ENCODE measurements at regions not wholly inside any gene's neighbourhood (a gene's known extent, or its start where the extent isn't known, plus 50 kb on each side); places are given as distances from the start of the nearest gene placed in this dataset.

DNA sequence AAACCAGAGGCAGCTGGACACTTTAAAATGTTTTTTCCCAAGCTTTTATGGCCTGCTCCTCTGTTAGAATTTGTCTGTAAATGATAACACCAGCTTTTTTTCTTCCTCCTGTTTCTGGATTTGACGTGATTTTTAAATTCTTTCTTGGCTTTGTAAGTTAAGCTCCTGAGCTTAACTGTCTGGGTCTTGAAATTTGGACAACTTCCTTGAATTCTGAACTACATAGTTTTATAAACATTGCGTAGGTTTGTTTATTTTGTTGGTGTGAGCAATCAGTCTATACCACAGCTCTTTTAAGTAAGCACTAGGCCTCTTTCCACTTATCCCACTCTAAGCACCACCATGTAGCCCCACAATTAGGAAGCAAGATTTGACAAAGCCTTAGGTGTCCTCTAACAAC is 144.4 kb upstream of the GUCY1A1 start:
- DNase-seq (ENCODE audit: low read depth in 2 of 2), result no peak

DNA sequence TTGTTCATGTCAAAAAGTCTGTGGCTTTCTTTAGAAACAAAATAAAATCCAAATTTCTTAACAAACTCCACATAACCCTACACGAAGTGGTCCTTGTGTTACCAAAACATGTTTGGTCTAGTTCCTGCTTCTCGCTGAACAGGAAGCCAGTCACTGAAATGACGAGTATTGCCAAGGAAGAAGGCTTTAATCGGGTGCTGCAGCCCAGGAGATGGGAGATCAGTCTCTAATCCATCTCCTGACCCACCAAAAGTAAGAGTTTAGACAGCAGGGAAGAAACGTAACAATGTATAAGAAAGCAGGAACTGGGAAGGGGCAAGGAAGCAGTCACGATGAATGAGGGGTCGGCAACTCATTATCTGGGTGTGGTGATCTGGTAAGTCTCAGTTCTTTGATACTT is 144.6 kb upstream of the MAP9 start:
- no peak for DNase-seq (ENCODE audit: low read depth in 2 of 2)

DNA sequence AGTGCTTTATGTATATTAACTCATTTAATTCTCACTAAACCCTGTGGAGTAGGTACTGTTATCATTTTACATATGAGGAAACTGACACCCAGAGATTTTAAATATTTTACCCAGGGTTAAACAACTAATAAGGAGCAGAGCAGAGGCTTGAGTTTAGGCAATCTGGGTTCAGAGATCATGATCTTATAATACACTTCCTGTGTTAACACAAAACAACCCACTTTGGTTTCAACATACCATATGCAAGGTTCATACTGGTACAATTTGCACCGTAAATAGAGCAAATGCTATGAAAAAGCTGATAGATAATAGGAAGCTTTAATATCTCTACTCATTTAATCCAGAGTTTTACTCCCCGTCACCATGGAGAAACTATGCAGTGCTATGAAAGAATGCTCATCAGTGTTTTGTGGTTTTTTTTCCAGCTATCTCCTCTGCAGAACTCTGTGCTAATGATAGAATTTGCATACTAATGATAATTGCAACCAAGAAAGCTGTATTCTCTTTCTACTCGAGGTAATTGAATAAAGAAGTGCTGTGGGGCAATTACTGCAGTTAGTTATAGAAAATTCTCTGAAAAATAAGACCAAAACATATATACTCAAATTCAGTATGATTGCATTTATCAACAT is 138.8 kb upstream of the MAP9 start:
- no peak for DNase-seq (ENCODE audit: low read depth in 2 of 2)

DNA sequence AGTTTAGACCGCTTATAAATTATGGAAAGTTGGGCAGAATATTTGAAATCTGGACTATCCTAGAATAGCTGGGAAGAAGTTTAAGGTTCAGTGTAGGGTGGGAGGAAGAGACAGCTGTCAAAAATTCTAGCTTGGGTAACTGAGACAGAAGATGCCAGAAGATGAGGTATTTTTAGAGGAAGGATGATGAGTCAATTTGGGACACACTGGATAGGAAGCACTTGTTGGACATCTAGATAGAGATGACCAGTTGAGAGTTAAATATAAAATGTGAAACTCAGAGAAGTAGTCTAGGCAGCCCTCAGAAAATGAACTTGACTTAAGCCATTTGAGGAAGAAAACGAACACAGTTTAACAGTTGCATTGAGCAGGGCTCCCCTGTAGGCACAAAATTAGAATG is 137.9 kb upstream of the MAP9 start:
- DNase-seq (ENCODE audit: low read depth in 2 of 2), result no peak

DNA sequence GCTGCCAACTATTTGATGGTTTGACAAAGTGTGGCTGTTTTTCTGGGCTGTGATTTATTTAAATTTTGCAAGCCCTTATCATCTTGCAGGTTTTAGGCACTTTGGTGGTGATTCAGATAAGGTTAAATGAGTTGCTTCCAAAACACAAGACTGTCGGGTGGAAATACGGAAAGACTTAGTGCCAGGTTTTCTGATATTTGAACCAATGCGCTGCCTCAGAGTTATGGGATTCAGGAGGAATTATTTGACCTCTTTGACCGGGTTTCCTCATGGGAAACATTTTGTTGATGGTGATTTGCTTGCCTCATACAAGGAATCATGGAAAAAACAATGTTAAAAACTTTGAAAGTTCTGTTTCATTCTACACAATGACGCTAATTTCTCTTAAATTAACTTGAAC is 136.1 kb upstream of the MAP9 start:
- peak; percentile 16 to 95 for DNase-seq (ENCODE audit: low read depth in 2 of 2)

DNA sequence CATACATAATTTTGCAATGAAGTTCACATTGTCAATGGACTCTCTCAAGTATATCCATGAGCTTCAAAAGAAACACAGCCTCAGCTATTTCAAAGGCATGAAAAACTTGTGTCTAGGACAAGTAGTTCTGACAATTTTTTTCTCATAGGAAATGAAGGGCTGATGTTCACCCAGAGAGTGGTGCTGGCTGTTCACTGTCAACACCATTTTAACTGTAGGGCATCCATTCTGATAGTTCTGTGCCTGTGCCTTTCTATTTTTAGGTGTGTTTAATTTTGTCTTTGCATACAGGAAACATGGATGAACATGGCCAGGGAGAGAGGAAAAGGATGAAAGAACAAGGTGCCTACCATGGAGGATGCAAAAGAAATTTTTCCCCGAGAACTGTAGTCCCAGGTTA is 135.3 kb upstream of the MAP9 start:
- DNase-seq (ENCODE audit: low read depth in 2 of 2), result no peak

DNA sequence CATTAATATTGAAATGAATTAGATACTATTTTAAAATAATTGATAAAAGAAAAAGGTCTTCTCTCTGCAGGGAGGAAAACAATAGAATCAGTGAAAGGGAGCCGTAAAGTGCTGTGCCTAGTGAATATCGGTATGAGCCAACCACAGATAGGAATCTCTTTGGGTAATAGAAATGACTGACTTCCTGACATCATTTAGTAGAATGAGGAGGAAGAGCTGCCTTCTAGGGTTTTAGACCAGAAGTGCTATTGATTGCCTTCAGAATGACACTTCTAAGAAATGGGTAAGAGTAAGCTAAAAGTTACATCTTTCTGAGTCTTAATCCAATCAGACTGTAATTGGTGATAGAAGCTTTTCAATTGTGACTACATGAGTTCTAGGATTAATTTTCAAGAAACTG is 134.0 kb upstream of the MAP9 start:
- no peak for DNase-seq (ENCODE audit: low read depth in 2 of 2)

DNA sequence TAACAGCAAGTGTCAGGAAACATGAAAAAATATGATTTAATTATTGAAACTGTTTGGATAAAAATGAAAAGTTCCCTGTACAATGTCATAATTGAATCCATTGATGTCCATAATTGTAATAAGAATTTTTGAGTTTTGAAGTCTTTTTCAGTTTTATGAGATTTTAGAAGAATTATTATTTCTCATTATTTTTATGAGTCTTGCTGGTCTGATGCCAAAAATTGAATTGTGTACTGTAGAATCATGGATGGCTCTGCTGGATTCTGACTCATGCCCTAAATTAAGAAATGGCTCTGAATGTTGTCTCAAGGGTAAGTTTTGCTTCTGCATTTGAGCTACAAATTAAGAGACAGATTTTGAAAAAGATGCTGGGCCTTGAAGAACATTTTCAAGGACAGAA is 132.8 kb upstream of the MAP9 start:
- no peak for DNase-seq (ENCODE audit: low read depth in 2 of 2)

DNA sequence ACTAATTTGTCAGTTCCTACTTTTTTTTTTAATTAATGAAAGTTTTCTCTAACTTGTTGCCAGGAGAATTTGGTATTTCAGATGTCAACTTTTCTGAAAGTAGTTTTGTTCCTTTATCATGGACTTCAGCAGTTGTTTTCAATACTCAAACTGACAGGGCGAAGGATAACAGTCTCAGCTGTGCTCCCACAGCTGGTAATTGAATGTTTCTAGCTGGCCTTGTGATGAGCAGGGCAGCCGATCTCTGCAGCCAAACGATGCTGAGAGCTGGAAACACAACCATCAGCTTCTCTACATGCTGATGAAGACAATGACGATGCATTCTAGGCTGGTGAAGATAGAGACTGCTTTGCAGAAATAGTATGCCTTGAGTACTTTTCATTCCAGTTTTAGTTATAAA is 130.0 kb upstream of the MAP9 start:
- DNase-seq (ENCODE audit: low read depth in 2 of 2), result no peak

DNA sequence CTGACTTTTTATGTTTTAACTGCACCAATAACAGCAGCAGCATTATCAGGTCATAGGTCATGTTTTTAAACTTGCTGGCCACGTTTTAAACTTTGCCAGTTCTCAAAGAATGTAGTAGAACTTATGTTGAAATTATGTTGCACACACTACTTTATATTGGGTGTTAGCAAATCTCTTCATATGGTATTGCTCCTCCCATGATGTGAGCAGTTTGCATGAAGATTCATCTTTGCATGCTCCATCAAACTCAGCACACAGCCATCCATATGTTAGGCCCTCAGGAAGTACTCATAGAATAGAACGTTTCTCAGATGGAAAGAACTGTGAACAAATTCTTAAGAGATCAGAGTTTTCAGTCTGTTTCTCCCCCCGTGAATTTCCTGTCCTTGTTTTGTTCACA is 128.6 kb upstream of the MAP9 start:
- no peak for DNase-seq (ENCODE audit: low read depth in 2 of 2)

DNA sequence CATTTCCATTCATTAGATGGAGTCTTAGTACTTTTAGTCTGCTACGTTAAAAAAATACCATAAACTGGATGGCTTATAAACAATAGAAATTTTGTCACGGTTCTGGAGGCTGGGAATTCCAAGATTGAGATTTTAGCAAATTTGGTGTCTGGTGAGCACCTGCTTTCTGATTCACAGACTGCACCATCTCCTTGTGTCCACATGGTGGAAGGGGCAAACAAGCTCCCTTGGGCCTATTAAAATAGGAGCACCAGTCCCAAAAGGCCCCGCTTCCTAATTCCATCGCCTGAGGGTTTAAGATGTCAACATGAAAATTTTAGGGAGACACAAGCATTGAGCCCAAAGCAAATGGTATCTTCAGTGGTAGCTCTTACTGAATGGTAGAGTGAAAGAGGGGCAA is 120.5 kb upstream of the MAP9 start:
- no peak for DNase-seq (ENCODE audit: low read depth in 2 of 2)

DNA sequence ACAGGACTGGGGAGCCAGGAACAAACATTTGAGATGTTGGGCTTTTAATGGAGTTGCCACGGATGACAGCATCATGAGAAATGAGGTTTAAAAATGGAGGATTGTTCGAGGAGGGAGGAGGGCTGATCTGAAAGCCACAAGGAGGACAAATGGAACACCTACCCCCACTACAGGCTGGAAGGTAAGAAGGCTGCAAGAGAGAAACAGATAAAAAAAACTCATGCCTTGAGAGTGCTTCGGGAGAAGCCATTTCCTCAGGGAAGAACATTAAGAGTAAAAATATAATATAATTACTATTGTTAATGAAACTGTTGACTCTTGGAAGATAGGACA is 119.5 kb upstream of the MAP9 start:
- no peak for DNase-seq (ENCODE audit: low read depth in 2 of 2)

DNA sequence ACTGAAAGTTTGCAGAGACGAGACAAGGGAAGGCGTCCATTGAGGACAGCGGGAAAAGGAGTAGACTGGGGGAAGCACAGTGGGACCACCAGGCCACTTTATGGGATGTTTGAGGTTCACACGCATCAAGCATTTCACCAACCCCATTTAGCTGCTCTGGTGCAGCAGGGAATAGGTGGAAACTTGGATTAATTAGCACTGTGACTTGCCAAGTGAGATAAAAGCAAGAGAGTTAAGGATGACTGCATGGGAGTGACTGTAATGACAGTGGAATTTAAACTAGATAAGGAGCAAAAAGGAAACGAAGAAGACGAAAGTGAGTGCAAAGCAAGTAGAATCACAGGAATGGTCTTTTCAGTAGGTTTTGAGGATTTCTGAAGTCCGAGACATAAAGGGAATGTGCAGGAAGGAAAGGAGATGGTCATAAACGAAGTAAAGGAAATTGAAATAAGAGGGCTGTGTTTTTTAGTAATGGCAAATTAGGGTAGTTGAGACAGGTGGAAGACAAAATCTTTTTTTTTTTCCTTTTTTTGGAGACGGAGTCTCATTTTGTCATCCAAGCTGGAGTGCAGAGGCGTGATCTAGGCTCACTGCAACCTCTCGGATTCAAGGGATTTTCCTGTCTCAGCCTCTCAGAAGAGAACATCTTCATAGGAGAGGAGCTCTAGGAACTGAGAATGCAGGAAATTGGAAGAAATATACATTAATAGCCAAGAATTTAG is 119.0 kb upstream of the MAP9 start:
- DNase-seq (ENCODE audit: low read depth in 2 of 2), result no peak

DNA sequence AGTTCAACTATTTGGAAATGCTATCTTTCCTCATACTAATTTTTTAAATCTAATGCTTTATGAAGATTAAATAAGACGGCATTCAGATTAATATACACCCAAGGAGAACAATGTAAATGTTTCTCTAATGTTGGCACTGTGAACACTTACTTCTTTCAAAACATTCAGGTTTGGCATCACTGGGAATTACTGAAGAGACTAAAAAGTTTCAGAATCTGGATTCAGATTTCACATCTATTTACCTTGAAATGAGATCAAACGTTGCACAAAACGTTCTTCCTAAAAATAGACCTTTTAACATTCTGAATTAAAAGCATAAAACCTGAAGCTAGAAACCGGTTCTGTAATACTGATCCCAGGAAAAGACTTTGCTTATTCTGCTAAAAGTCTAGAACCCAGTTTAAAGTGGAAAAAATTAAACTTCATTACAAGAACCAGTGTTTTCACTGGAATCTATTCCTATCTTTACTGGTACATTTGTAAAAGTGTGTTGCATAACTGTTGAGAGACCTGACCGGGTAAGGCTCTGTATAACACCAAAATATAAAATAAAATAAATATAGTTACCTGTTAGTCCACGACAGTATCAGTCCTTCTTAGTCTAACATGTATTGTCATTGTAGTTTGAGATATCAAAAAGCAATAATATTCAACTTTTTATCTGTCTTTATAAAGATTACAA is 117.4 kb upstream of the MAP9 start:
- no peak for DNase-seq (ENCODE audit: low read depth in 2 of 2)

DNA sequence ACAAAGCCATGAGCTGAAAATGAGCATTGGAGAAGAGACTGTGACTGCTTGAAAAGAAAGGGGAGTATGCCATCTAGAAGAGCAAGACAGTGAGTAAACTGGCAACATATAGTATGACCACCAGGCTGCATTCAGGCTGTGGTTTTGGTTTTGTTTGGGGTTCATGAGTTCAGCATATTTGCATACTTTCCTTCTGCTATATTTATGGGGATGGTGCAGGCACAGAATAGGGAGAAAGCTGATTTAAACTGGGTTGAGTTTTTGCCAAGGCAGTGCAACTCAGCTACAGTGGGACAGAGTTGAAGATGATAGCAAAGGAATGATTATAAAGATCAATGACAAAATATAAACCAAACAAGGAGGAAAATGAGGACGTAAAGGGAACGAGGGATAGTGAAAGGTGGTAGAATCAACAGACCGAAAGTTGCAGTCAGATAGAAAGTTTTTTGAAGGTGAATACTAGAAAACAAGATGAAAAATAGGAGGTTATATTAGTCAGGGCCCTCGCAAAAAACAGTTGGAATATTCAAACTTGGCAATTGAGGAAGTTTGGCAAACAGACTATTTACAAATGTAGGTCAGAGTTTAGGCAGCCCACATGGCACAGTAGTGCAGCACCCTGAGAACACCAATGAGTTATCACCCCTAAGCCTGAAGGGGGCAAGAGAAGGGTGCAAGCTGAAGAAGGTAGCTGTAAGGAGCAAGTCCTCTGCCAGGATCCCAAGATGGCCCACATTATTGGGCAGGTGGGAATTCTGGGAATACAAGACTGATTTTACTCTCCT is 114.8 kb upstream of the MAP9 start:
- DNase-seq (ENCODE audit: low read depth in 2 of 2), result no peak

DNA sequence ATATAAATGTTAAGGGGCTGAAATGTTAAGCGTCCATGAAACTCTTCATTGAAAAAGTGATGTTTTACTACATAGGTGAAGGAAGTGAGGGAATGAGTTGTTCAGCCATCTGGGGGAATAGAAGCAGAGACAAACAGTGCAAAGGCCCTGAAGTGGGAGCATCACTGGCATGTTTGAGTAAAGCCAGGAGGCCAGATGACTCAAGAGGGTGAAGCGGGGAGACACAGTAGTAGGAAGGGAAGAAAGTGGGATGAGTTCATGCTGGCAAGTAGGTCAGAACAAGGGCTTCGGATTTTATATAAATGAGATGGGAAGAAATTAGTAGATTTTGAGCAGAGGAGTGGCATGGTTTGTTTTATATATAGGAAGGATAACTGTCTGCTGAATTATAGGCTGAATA is 112.5 kb upstream of the MAP9 start:
- no peak for DNase-seq (ENCODE audit: low read depth in 2 of 2)

DNA sequence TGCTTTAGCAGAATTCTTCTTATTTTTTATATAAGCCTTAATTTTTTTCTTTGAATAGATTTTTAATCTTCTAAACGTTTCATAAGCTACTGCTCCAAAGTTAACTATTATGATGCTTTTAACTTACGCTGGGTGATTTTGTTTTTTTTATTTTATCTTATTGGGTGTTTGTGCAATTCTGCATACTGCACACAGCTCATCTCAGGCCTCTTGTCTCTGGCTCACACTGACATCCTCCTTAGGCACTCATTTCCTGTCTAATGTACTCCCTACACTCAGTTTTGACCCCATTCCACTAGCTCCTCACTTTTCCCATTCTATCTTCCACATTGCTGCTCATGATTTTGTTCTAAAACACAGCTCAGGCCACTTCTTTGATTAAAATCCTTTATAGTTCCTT is 111.9 kb upstream of the MAP9 start:
- no peak for DNase-seq (ENCODE audit: low read depth in 2 of 2)

DNA sequence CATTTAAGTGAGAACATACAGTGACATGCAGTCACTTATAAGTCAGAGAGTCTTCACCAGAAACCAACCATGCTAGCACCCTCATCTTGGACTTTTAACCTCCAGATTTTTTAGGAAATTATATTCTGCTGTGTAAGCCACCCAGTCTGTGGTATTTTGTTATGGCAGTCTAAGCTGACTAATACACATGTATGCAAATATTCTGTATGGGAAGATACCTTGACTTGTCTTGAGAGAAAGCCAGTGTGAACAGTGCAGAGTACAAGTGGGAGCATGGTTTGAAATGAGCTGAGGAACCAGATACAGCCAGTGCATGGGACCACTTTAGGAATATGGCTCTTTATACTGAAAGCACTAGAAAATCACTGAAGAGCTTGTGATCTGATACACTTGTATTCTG is 110.4 kb upstream of the MAP9 start:
- DNase-seq (ENCODE audit: low read depth in 2 of 2), result no peak

DNA sequence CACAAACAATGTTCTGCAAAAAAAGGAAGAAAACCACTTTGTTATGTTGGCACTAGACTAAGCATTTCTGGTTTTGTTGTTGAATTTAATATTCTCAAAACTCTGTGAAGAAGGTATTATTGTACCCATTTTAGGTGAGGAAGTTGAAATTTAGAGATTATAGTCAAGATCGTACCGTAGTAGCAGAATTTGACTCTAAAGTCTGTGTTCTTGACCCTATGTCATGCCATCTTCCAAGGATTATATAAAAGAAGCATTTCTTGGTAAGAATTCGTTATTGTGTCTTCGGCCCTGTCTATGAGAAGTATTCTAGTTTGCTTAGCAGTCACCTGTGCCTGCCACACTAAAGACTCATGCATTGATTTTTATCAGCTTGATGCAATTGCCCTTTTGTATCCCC is 104.4 kb upstream of the MAP9 start:
- DNase-seq (ENCODE audit: low read depth in 2 of 2), result no peak

DNA sequence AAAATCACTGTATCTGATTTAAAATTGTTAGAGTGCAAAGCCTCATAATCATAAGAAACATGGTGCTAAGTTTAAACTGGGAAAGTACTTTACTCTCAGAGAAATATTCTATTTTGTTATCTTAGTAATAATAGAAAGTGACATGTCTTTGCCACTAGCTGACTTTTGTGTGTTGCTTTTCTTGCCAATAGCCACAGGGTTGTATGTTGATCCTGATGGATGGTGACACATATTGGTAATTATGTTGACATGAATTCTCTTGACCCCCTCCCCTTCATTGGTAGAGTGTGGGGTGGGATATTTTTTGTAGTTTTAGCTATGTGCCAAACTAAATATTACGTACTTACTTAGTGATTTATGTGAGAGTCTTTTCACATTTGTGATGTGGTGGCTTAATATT is 103.1 kb upstream of the MAP9 start:
- no peak for DNase-seq (ENCODE audit: low read depth in 2 of 2)

DNA sequence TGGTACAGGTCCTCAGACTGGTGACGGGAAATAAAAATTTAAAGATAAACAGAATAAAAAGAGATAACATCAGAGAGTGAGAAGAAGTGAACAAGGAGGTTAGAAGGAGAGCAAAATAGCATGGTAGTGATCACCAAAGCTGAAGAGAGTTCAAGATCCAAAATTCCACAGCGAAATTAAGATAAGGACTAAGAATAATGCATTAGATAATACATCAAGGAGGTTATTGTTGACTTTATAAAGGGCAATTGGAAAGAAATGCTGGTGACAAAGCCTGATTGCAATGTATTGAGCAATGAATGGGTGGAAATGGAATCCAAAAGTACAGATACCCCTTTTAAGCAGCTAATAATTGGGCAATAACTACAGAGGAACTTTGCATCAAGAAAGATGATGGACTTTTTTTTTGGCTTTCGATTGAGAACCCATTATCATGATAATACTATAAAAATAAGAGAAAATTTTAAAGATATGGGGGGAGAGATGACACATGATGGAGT is 101.6 kb upstream of the MAP9 start:
- DNase-seq (ENCODE audit: low read depth in 2 of 2), result no peak

DNA sequence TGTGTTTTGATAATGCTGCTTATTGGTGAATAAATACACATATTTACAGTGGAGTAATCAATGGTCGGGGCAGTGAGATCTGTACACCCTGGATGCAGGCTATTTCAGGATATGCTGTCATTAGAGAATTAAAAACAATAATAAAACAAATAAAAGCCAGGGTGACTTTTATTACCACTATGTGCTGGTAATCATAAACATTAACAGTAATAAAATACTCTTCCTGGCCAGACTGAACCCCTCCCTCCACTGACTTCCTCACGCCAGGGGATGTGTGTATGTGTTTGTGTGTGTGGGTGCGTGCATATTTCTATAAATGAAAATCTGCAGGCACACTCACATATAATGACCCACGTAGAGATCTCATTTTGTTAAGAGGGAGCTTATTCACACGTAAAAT is 98.0 kb upstream of the MAP9 start:
- DNase-seq (ENCODE audit: low read depth in 2 of 2), result peak in 1 of 2 donors; percentile 35

All from lung microvascular endothelial cell (primary cell).